Astrocyte (in vitro differentiated cells and primary cell): ENCODE measurements at regions not wholly inside any gene's neighbourhood (a gene's known extent, or its start where the extent isn't known, plus 50 kb on each side); places are given as distances from the start of the nearest gene placed in this dataset.

Experiments used
- DNase-seq: peaks from one replicate; pipeline ENCODE4 v3.0.0-alpha.2; 2010; ENCODE audit warnings: low read depth
- FAIRE-seq: peaks from 2 replicates; lab custom pipeline; 2011; peaks lifted over from hg19 to GRCh38; lab: Jason Lieb, UNC
- H2AFZ ChIP-seq: 2 replicates; pipeline ENCODE4 v1.6.0; 2012; ENCODE audit warnings: low read depth, low read length, inconsistent platforms
- H3K27ac ChIP-seq: 2 replicates; pipeline ENCODE4 v1.5.1; 2011; ENCODE audit warnings: low read depth, low read length, inconsistent platforms
- H3K27me3 ChIP-seq: 2 replicates; pipeline ENCODE4 v1.6.0; 2011; ENCODE audit warnings: low read length, inconsistent platforms; ENCODE audit not compliant: insufficient read depth
- H3K36me3 ChIP-seq: 2 replicates; pipeline ENCODE4 v1.5.1; 2011; ENCODE audit warnings: low read length, inconsistent platforms; ENCODE audit not compliant: insufficient read depth
- H3K4me1 ChIP-seq: 2 replicates; pipeline ENCODE4 v1.5.1; 2011; ENCODE audit warnings: low read length, inconsistent platforms; ENCODE audit not compliant: insufficient read depth
- H3K4me2 ChIP-seq: 2 replicates; pipeline ENCODE4 v1.6.0; 2012; ENCODE audit warnings: low read length, inconsistent platforms
- H3K4me3 ChIP-seq: 2 replicates; pipeline ENCODE4 v1.5.1; 2011; ENCODE audit warnings: low read depth, mild to moderate bottlenecking, low read length, inconsistent platforms; ENCODE audit not compliant: insufficient read depth
- H3K79me2 ChIP-seq: 2 replicates; pipeline ENCODE4 v1.6.0; 2012; ENCODE audit warnings: mild to moderate bottlenecking, low read length, inconsistent platforms; ENCODE audit not compliant: insufficient read depth
- H3K9ac ChIP-seq: 2 replicates; pipeline ENCODE4 v1.6.0; 2012; ENCODE audit warnings: mild to moderate bottlenecking, low read length, inconsistent platforms
- H3K9me3 ChIP-seq: 2 replicates; pipeline ENCODE4 v1.5.1; 2012; ENCODE audit warnings: low read depth, mild to moderate bottlenecking, low read length, inconsistent platforms; ENCODE audit not compliant: insufficient read depth
- H4K20me1 ChIP-seq: 2 replicates; pipeline ENCODE4 v1.6.0; 2012; ENCODE audit warnings: low read length, inconsistent platforms; ENCODE audit not compliant: insufficient read depth
- H3K27ac Mint-ChIP-seq: one replicate; pipeline ENCODE4 v1.8.0; 2021; ENCODE audit warnings: mild to moderate bottlenecking, mixed read lengths; ENCODE audit not compliant: unreplicated experiment
- H3K27me3 Mint-ChIP-seq: one replicate; pipeline ENCODE4 v1.8.0; 2021; ENCODE audit warnings: low read depth, mixed read lengths; ENCODE audit not compliant: unreplicated experiment
- H3K36me3 Mint-ChIP-seq: one replicate; pipeline ENCODE4 v1.8.0; 2021; ENCODE audit warnings: low read depth, mixed read lengths; ENCODE audit not compliant: unreplicated experiment
- H3K4me1 Mint-ChIP-seq: one replicate; pipeline ENCODE4 v1.8.0; 2021; ENCODE audit warnings: low read depth, mixed read lengths; ENCODE audit not compliant: unreplicated experiment
- H3K4me3 Mint-ChIP-seq: one replicate; pipeline ENCODE4 v1.8.0; 2021; ENCODE audit warnings: mild to moderate bottlenecking, moderate library complexity, mixed read lengths; ENCODE audit not compliant: unreplicated experiment
- H3K9me3 Mint-ChIP-seq: one replicate; pipeline ENCODE4 v1.8.0; 2021; ENCODE audit warnings: mild to moderate bottlenecking, mixed read lengths; ENCODE audit not compliant: unreplicated experiment
- EZH2 ChIP-seq: IDR thresholded peaks from 2 replicates; pipeline ENCODE4 v1.6.1; 2012; ENCODE audit warnings: mild to moderate bottlenecking, low read length, inconsistent platforms; ENCODE audit not compliant: insufficient read depth
- TF ChIP-seq, protein P1 (sequence below): IDR thresholded peaks from 2 replicates; pipeline ENCODE4 v1.5.1; 2011; ENCODE audit warnings: low read depth, mild to moderate bottlenecking, inconsistent platforms, low read length, moderate library complexity; ENCODE audit not compliant: insufficient read depth

DNA sequence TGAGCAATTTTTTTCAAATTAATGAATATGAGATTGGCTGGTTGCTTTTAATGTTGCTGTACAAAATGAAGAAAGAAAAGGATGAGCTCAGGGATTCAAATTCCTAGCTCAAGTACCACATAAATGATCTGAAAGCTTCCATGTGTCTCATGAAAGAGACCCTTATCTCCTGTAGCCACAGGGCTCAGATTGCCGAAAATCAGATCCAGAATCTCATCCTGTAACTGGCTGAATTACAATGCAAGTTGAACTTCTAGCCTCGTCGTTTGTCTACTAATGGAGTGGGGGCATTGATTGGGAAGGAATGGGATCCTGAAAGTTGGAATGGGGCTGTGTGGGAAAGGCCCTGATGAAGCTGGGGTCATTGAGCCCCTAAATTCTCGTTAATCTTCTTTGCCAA is 143.4 kb upstream of the ATP6AP2 start:
- peaks cover 8% of the 10 kb centered on the region for H3K4me1 ChIP-seq
- H3K9ac ChIP-seq: no peak overlapping the region
- Mint-ChIP-seq H3K4me1 (no peaks in the 10 kb centered on the region), H3K36me3 (no peaks in the 10 kb centered on the region), H3K9me3 (no peaks in the 10 kb centered on the region), H3K4me3 (no peak overlapping the region), H3K27me3 (peaks cover 2% of the 10 kb centered on the region), H3K27ac (no peak overlapping the region)
- no peaks in the 10 kb centered on the region for H3K79me2 ChIP-seq
- H3K4me3 ChIP-seq: no peak overlapping the region
- H2AFZ ChIP-seq: no peak overlapping the region
- no peaks in the 10 kb centered on the region for H3K27me3 ChIP-seq
- no peak overlapping the region for H3K27ac ChIP-seq
- FAIRE-seq: no peak
- H4K20me1 ChIP-seq: no peaks in the 10 kb centered on the region
- TF ChIP-seq, protein P1, sequence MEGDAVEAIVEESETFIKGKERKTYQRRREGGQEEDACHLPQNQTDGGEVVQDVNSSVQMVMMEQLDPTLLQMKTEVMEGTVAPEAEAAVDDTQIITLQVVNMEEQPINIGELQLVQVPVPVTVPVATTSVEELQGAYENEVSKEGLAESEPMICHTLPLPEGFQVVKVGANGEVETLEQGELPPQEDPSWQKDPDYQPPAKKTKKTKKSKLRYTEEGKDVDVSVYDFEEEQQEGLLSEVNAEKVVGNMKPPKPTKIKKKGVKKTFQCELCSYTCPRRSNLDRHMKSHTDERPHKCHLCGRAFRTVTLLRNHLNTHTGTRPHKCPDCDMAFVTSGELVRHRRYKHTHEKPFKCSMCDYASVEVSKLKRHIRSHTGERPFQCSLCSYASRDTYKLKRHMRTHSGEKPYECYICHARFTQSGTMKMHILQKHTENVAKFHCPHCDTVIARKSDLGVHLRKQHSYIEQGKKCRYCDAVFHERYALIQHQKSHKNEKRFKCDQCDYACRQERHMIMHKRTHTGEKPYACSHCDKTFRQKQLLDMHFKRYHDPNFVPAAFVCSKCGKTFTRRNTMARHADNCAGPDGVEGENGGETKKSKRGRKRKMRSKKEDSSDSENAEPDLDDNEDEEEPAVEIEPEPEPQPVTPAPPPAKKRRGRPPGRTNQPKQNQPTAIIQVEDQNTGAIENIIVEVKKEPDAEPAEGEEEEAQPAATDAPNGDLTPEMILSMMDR: no peak
- TF ChIP-seq EZH2: no peak
- H3K4me2 ChIP-seq: no peak overlapping the region
- H3K36me3 ChIP-seq: no peaks in the 10 kb centered on the region
- no peak for DNase-seq
- no peaks in the 10 kb centered on the region for H3K9me3 ChIP-seq

DNA sequence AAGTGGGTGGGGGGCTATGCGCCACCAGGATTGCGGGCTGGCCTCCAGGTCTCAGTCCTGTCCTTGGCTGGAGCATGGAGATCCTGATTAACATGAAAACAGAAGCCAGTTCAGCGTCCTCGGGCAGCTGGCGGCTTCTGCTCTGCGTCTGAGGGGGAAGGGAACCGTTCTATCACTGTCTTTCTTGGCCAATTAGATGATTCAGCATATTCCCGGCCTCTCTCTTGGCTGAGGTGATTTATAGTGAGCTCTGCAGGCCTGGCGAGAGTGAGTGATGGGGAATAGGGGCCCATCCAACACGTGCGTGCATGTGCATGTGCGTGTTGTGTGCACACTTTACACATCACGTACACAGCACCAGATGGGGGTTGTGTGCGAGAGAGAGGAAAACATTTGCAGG is 145.8 kb upstream of the ATP6AP2 start:
- Histone ChIP-seq H3K36me3 (no peaks in the 10 kb centered on the region), H3K4me2 (peak overlapping the region; percentile 66), H3K4me1 (peaks cover 8% of the 10 kb centered on the region), H4K20me1 (no peaks in the 10 kb centered on the region), H3K4me3 (no peak overlapping the region), H2AFZ (peak overlapping the region; percentile 56), H3K27ac (no peak overlapping the region), H3K9me3 (no peaks in the 10 kb centered on the region), H3K27me3 (no peaks in the 10 kb centered on the region), H3K79me2 (no peaks in the 10 kb centered on the region), H3K9ac (no peak overlapping the region)
- Mint-ChIP-seq H3K27ac (peak overlapping the region; percentile 47), H3K27me3 (no peaks in the 10 kb centered on the region), H3K9me3 (peaks cover 3% of the 10 kb centered on the region), H3K4me1 (no peaks in the 10 kb centered on the region), H3K36me3 (no peaks in the 10 kb centered on the region), H3K4me3 (no peak overlapping the region)
- no peak for TF ChIP-seq EZH2
- TF ChIP-seq, protein P1: no peak
- FAIRE-seq (no peak), DNase-seq (peak; percentile 27)

- H3K4me3 Mint-ChIP-seq: no peak overlapping the region
- Histone ChIP-seq H3K27me3 (no peaks in the 10 kb centered on the region), H3K4me1 (peaks cover 8% of the 10 kb centered on the region), H3K9me3 (no peaks in the 10 kb centered on the region), H3K79me2 (no peaks in the 10 kb centered on the region), H2AFZ (no peak overlapping the region), H3K4me3 (no peak overlapping the region), H3K36me3 (no peaks in the 10 kb centered on the region), H4K20me1 (no peaks in the 10 kb centered on the region), H3K4me2 (peak overlapping the region; percentile 66), H3K9ac (no peak overlapping the region), H3K27ac (no peak overlapping the region)
- FAIRE-seq (no peak), DNase-seq (no peak)
- no peak overlapping the region for H3K27ac Mint-ChIP-seq
- H3K27me3 Mint-ChIP-seq: no peaks in the 10 kb centered on the region
- TF ChIP-seq, protein P1: no peak
- TF ChIP-seq EZH2: no peak
- no peaks in the 10 kb centered on the region for H3K36me3 Mint-ChIP-seq
- H3K9me3 Mint-ChIP-seq: peaks cover 3% of the 10 kb centered on the region
- no peaks in the 10 kb centered on the region for H3K4me1 Mint-ChIP-seq
Measured at GRCh38 chrX:40434443-40434842, 146.3 kb upstream of the ATP6AP2 start.
